IPS-18c (cell line): ENCODE measurements at regions not wholly inside any gene's neighbourhood (a gene's known extent, or its start where the extent isn't known, plus 50 kb on each side); places are given as distances from the start of the nearest gene placed in this dataset.
A peak's percentile ranks its signal among the peaks of the same experiment; 100 is the strongest.

Source experiments
- H3K4me3 ChIP-seq: 2 replicates; pipeline ENCODE4 v1.7.0; 2013; ENCODE audit warnings: low read depth, mild to moderate bottlenecking, low read length, moderate library complexity; ENCODE audit not compliant: insufficient read depth
- H3K9me3 ChIP-seq: one replicate; pipeline ENCODE4 v1.6.1; 2013; ENCODE audit warnings: mild to moderate bottlenecking, low read length, moderate library complexity; ENCODE audit not compliant: control insufficient read depth, insufficient read depth

DNA sequence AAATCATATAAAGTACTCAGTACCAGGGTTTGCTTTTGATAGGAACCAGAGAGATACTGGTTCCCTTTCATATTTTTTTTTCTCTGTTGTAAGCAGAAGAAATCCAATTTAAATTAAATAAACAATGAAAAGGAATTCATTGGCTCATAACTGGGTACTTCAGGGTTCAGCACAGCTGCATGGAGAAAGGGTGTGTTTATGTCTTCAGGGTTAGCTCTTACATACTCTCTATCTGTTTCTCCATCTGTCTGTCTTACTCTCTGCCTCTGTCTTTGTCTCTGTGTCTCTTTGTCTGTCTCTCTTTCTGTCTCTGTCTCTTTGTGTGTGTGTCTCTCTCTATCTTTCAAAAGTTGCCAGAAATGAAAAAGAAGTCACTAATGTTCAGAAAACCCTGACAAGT lies 345.9 kb downstream of the MSX2 start:
- peaks cover under 1% of the 10 kb centered on the region for H3K9me3 ChIP-seq
- H3K4me3 ChIP-seq = no peak overlapping the region

DNA sequence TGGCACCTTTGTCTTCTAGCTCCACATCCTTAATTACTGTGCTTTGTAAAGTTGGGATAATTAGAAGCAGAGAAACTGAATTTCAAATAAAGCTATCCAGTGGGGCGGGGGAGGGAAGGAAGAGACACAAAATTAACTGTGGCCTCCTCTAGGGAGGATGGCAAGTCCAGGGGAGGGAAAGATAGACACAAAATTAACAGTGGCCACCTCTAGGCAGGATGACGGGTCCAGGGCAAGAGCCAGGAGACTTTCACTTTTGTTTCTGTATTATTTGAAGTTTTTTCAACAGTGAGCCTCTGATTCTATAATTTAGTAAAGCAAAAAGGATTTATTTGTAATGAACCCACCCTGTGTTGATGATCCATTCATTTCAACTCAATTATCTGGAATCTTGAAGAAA lies 335.9 kb downstream of the MSX2 start:
- H3K9me3 ChIP-seq = no peaks in the 10 kb centered on the region
- H3K4me3 ChIP-seq = peak overlapping the region; percentile 10; the same call in 1 of the 2 replicates

GRCh38 chr5:175059687-175060211 lies 335.4 kb downstream of the MSX2 start:
- peak overlapping the region; percentile 10; the same call in 1 of the 2 replicates for H3K4me3 ChIP-seq
- no peaks in the 10 kb centered on the region for H3K9me3 ChIP-seq

DNA sequence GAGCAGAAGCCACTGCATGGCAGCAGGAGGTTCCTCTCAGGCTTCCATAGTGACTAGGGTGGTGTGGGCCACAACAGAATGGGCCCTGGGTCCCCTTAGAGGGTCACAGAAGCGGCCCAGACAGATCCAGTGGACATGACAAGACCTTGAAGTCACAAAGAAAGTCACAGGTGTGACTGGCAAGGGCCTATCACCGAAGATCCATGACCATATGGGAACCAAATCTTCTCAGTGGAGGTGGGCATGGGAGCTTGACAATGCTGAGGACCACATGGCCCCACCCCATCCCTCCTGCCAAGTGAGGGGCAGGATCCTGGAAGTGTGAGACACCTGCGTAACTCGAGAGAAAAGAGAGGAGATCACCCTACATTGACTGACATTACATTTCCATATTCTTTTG lies 332.4 kb downstream of the MSX2 start:
- no peaks in the 10 kb centered on the region for H3K9me3 ChIP-seq
- H3K4me3 ChIP-seq = no peak overlapping the region

DNA sequence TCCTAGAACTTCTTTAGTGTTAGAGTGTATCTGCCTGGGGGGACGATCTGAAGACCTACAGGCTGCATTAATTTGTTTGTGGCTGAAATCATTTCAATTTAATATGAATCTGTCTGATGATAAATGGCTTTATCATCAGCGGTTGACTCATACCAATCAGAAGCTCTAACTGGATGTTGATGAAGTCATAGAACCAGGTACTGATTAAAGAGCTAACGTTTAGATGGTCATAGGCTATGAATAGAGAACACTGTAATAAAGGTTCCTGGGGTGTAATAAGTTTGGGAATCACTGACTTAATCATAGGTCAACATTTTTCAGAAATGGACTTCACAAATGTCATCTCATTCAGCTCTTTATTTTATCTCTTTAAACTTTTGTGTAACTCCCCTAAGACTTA lies 329.9 kb downstream of the MSX2 start:
- H3K9me3 ChIP-seq = no peaks in the 10 kb centered on the region
- H3K4me3 ChIP-seq = no peak overlapping the region

GRCh38 chr5:175052351-175052750 lies 328.0 kb downstream of the MSX2 start:
- no peak overlapping the region for H3K4me3 ChIP-seq
- no peaks in the 10 kb centered on the region for H3K9me3 ChIP-seq

- Histone ChIP-seq H3K4me3 (no peak overlapping the region), H3K9me3 (no peaks in the 10 kb centered on the region)
Measured at GRCh38 chr5:175047048-175047447, 322.7 kb downstream of the MSX2 start.

DNA sequence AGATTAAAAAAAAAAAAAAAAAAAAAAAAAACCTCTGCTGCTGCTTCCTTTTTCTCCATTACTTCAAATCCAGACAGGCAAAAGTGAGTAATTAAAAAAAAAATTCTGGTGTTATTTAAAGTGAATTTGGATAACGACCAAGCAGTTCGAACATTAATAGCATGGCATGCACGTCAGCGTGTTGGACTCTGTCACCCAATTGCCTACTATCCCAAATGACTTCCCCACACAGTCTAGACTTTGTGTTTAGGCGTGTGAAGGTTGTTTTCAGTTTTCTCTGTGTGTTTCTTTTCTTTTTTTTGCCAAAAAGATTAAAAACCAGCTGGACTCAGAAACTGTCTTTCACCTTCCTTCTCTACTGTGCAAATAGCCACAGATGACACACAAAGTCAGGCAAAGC lies 321.4 kb downstream of the MSX2 start:
- H3K9me3 ChIP-seq = no peaks in the 10 kb centered on the region
- no peak overlapping the region for H3K4me3 ChIP-seq

- no peaks in the 10 kb centered on the region for H3K9me3 ChIP-seq
Measured at GRCh38 chr5:175037820-175038219, 313.4 kb downstream of the MSX2 start.

GRCh38 chr5:175035882-175036533 lies 311.6 kb downstream of the MSX2 start:
- no peaks in the 10 kb centered on the region for H3K9me3 ChIP-seq
- no peak overlapping the region for H3K4me3 ChIP-seq

More at GRCh38 chr5:175037820-175038219, 313.4 kb downstream of the MSX2 start:
- H3K4me3 ChIP-seq = no peak overlapping the region

GRCh38 chr5:175034924-175035323 lies 310.5 kb downstream of the MSX2 start:
- H3K4me3 ChIP-seq = no peak overlapping the region
- no peaks in the 10 kb centered on the region for H3K9me3 ChIP-seq

- H3K4me3 ChIP-seq = no peak overlapping the region
- peaks cover 2% of the 10 kb centered on the region for H3K9me3 ChIP-seq
Measured at GRCh38 chr5:175032741-175033151, 308.4 kb downstream of the MSX2 start.

- no peak overlapping the region for H3K4me3 ChIP-seq
- H3K9me3 ChIP-seq = peaks cover 2% of the 10 kb centered on the region
Measured at GRCh38 chr5:175032013-175032412, 307.6 kb downstream of the MSX2 start.

GRCh38 chr5:175027390-175027789 lies 303.0 kb downstream of the MSX2 start:
- Histone ChIP-seq H3K4me3 (no peak overlapping the region), H3K9me3 (peaks cover 6% of the 10 kb centered on the region)

DNA sequence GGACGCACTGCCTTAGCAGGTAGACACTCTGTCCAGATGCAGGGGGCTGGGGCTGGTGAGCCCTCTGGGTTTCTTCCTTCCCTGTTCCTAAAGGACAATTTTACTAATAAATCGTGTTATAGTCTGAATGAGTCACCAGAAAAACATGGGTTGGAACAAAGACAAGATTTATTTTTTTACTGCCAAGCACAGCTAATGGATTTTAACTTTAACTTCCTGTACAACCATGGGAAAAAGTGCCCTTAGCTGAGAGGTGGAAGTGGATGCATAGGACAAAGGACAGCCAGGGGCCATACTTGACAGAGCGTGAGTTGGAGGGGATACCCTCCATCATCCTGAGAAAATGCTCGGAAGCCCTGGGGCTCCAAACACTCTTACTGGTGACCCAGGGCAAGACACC lies 300.7 kb downstream of the MSX2 start:
- Histone ChIP-seq H3K4me3 (no peak overlapping the region), H3K9me3 (peaks cover 6% of the 10 kb centered on the region)

- peaks cover 4% of the 10 kb centered on the region for H3K9me3 ChIP-seq
- no peak overlapping the region for H3K4me3 ChIP-seq
Measured at GRCh38 chr5:175021841-175022625, 297.7 kb downstream of the MSX2 start.

- Histone ChIP-seq H3K9me3 (peaks cover 4% of the 10 kb centered on the region), H3K4me3 (no peak overlapping the region)
Measured at GRCh38 chr5:175021321-175021720, 296.9 kb downstream of the MSX2 start.

GRCh38 chr5:175015028-175015685 lies 290.8 kb downstream of the MSX2 start:
- Histone ChIP-seq H3K4me3 (no peak overlapping the region), H3K9me3 (no peaks in the 10 kb centered on the region)
